CD8-positive, alpha-beta memory T cell (primary cell): ENCODE measurements at regions not wholly inside any gene's neighbourhood (a gene's known extent, or its start where the extent isn't known, plus 50 kb on each side); places are given as distances from the start of the nearest gene placed in this dataset.

Experiments used
- CTCF ChIA-PET: fragments of 350-600 bp; sonication (Branson Sonifier 250); formaldehyde crosslinking; loops from one replicate; lab custom pipeline; 2021; ENCODE audit warnings: antibody characterized with exemption; lab: Charles Lee
- POLR2A ChIA-PET: fragments of 350-600 bp; sonication (Branson Sonifier 250); formaldehyde crosslinking; loops from one replicate; lab custom pipeline; 2021; ENCODE audit warnings: antibody characterized with exemption; lab: Charles Lee
- DNase-seq, 5 donors: peaks; one replicate each; pipeline versions ENCODE4 v3.0.0 to v3.0.0-alpha.2; 2020 to 2022; ENCODE audit warnings: mixed read lengths in 1 of 5
- H3K27ac ChIP-seq: one replicate; pipeline ENCODE4 v1.7.0; 2013; ENCODE audit warnings: low read depth, mild to moderate bottlenecking, low read length, moderate library complexity
- H3K27me3 ChIP-seq: 2 replicates; pipeline ENCODE4 v1.7.0; 2013; ENCODE audit warnings: low read length, mild to moderate bottlenecking; ENCODE audit not compliant: insufficient read depth, poor library complexity, severe bottlenecking
- H3K36me3 ChIP-seq: 2 replicates; pipeline ENCODE4 v1.7.0; 2013; ENCODE audit warnings: mild to moderate bottlenecking, low read length, moderate library complexity; ENCODE audit not compliant: insufficient read depth
- H3K4me1 ChIP-seq: 2 replicates; pipeline ENCODE4 v1.7.0; 2013; ENCODE audit warnings: mild to moderate bottlenecking, low read length, moderate library complexity; ENCODE audit not compliant: insufficient read depth
- H3K4me3 ChIP-seq: 2 replicates; pipeline ENCODE4 v1.7.0; 2013; ENCODE audit warnings: mild to moderate bottlenecking, low read length
- H3K9me3 ChIP-seq: 2 replicates; pipeline ENCODE4 v1.7.0; 2013; ENCODE audit warnings: mild to moderate bottlenecking, low read length
- H3K27ac Mint-ChIP-seq, 8 donors: one replicate each; pipeline ENCODE4 v1.8.0; 2020 to 2021; ENCODE audit warnings: mixed read lengths in 8 of 8, mild to moderate bottlenecking in 6 of 8, inconsistent platforms in 3 of 8, moderate library complexity in 3 of 8
- H3K27me3 Mint-ChIP-seq, 2 donors: one replicate each; pipeline ENCODE4 v1.8.0; 2020 to 2021; ENCODE audit warnings: mixed read lengths in 2 of 2, mild to moderate bottlenecking in 1 of 2, moderate library complexity in 1 of 2
- H3K36me3 Mint-ChIP-seq, 3 donors: one replicate each; pipeline ENCODE4 v1.8.0; 2020 to 2021; ENCODE audit warnings: mixed read lengths in 3 of 3, inconsistent platforms in 1 of 3, mild to moderate bottlenecking in 1 of 3
- H3K4me1 Mint-ChIP-seq, 3 donors: one replicate each; pipeline ENCODE4 v1.8.0; 2020 to 2021; ENCODE audit warnings: mixed read lengths in 3 of 3, inconsistent platforms in 1 of 3, mild to moderate bottlenecking in 1 of 3
- H3K4me3 Mint-ChIP-seq, 7 donors: one replicate each; pipeline ENCODE4 v1.8.0; 2020 to 2021; ENCODE audit warnings: mixed read lengths in 7 of 7, mild to moderate bottlenecking in 6 of 7, moderate library complexity in 4 of 7, inconsistent platforms in 2 of 7
- H3K9me3 Mint-ChIP-seq, 5 donors: one replicate each; pipeline ENCODE4 v1.8.0; 2020 to 2022; ENCODE audit warnings: mixed read lengths in 5 of 5, mild to moderate bottlenecking in 3 of 5, moderate library complexity in 2 of 5, inconsistent platforms in 1 of 5

DNA sequence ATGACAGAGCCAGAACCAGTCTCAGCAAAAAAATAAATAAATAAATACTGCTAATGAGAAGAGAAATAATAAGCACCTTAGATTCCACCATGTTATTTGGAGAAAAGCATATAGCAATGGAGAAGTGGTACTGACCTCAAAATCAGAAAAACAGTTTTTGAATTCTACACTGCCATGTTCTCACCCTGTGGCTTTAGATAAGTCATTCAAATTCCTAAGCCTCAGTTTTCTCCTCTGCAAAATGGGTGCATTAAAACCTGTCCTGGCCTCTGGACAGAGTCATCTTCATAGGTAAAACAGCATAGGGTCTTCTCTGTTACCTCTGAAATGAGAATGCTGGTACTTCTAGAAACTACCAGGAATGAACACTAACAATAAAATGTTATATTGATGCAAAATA, 62.2 kb upstream of the RMP24 start:
- no peak overlapping the region for H3K27ac ChIP-seq
- H3K36me3 Mint-ChIP-seq = no peaks in the 10 kb centered on the region
- no peaks in the 10 kb centered on the region for H3K4me1 ChIP-seq
- POLR2A ChIA-PET = no interaction called here
- no peaks in the 10 kb centered on the region for H3K4me1 Mint-ChIP-seq
- H3K4me3 ChIP-seq = no peak overlapping the region
- peaks cover 3 to 14% of the 10 kb centered on the region in 2 donors for H3K27me3 Mint-ChIP-seq
- peaks cover 0 to 4% (median 0%) of the 10 kb centered on the region in 5 donors for H3K9me3 Mint-ChIP-seq
- H3K9me3 ChIP-seq = no peaks in the 10 kb centered on the region
- H3K27ac Mint-ChIP-seq = no peak overlapping the region
- H3K4me3 Mint-ChIP-seq = no peak overlapping the region
- DNase-seq = no peak
- no peaks in the 10 kb centered on the region for H3K27me3 ChIP-seq
- CTCF ChIA-PET = no interaction called here
- no peaks in the 10 kb centered on the region for H3K36me3 ChIP-seq

- no peaks in the 10 kb centered on the region for H3K36me3 ChIP-seq
- no peaks in the 10 kb centered on the region for H3K9me3 ChIP-seq
- ChIA-PET CTCF (no interaction called here), POLR2A (no interaction called here)
- Mint-ChIP-seq H3K4me3 (no peak overlapping the region), H3K27me3 (peaks cover 5 to 26% of the 10 kb centered on the region in 2 donors), H3K27ac (no peak overlapping the region), H3K4me1 (no peaks in the 10 kb centered on the region), H3K36me3 (no peaks in the 10 kb centered on the region), H3K9me3 (no peaks in the 10 kb centered on the region)
- DNase-seq = no peak
- H3K27ac ChIP-seq = no peak overlapping the region
- no peaks in the 10 kb centered on the region for H3K4me1 ChIP-seq
- H3K4me3 ChIP-seq = no peak overlapping the region
- H3K27me3 ChIP-seq = no peaks in the 10 kb centered on the region
These were observed 60.1 kb upstream of the RMP24 start for GRCh38 chr18:35912332-35912731.

DNA sequence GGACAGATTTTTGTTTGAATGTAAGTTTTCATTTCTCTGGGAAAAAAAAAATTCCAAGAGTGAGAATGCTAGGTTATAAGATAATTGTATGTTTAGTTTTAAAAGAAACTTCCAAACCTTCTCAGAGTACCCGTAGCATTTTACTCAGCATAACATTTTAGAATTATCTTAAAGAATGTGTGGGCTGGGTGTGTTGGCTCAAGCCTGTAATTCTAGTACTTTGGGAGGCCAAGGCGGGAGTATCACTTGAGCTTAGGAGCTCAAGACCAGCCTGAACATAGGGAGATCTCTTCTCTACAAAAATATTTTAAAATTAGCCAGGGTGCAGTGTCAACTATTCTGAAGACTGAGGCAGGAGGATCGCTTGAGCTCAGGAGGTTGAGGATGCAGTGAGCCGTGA, 57.4 kb upstream of the RMP24 start:
- ChIA-PET CTCF (no interaction called here), POLR2A (no interaction called here)
- Mint-ChIP-seq H3K4me3 (no peak overlapping the region), H3K27me3 (peaks cover 4 to 28% of the 10 kb centered on the region in 2 donors), H3K27ac (no peak overlapping the region), H3K9me3 (no peaks in the 10 kb centered on the region), H3K36me3 (no peaks in the 10 kb centered on the region), H3K4me1 (no peaks in the 10 kb centered on the region)
- Histone ChIP-seq H3K4me3 (no peak overlapping the region), H3K27ac (no peak overlapping the region), H3K36me3 (no peaks in the 10 kb centered on the region), H3K9me3 (no peaks in the 10 kb centered on the region), H3K4me1 (no peaks in the 10 kb centered on the region), H3K27me3 (no peaks in the 10 kb centered on the region)
- no peak for DNase-seq

DNA sequence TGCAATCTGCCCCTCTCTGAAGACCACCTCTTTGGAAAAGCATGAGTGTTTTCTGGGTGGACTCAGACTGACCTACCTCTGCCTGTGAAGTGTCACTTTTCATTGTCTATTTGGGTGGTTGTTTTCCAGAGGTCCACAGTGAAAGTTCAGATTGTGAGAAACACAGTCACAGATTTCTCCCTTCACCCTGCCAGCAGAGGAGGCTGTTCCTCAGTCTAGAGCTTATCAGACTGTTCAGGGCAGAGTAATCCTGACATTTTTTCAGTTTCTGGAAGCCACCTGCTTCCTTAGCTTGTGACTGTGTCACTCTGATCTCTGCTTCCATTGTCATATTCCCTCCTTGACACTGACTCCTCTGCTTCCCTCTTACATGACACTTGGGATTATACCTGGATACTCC, 55.4 kb upstream of the RMP24 start:
- Mint-ChIP-seq H3K9me3 (no peaks in the 10 kb centered on the region), H3K4me3 (no peak overlapping the region), H3K4me1 (no peaks in the 10 kb centered on the region), H3K36me3 (no peaks in the 10 kb centered on the region), H3K27me3 (peaks cover 5 to 28% of the 10 kb centered on the region in 2 donors), H3K27ac (no peak overlapping the region)
- Histone ChIP-seq H3K4me3 (no peak overlapping the region), H3K4me1 (no peaks in the 10 kb centered on the region), H3K27me3 (no peaks in the 10 kb centered on the region), H3K27ac (no peak overlapping the region), H3K9me3 (no peaks in the 10 kb centered on the region), H3K36me3 (no peaks in the 10 kb centered on the region)
- CTCF ChIA-PET = no interaction called here
- DNase-seq = no peak
- POLR2A ChIA-PET = no interaction called here

GRCh38 chr18:35918564-35918963, 53.9 kb upstream of the RMP24 start:
- H3K36me3 ChIP-seq = no peaks in the 10 kb centered on the region
- no peak for DNase-seq
- Mint-ChIP-seq H3K4me1 (no peaks in the 10 kb centered on the region), H3K9me3 (no peaks in the 10 kb centered on the region), H3K36me3 (no peaks in the 10 kb centered on the region), H3K27ac (no peak overlapping the region), H3K27me3 (peaks cover 10 to 32% of the 10 kb centered on the region in 2 donors), H3K4me3 (no peak overlapping the region)
- no peaks in the 10 kb centered on the region for H3K9me3 ChIP-seq
- H3K27me3 ChIP-seq = no peaks in the 10 kb centered on the region
- CTCF ChIA-PET = no interaction called here
- H3K4me1 ChIP-seq = no peaks in the 10 kb centered on the region
- H3K27ac ChIP-seq = no peak overlapping the region
- no peak overlapping the region for H3K4me3 ChIP-seq
- POLR2A ChIA-PET = no interaction called here

DNA sequence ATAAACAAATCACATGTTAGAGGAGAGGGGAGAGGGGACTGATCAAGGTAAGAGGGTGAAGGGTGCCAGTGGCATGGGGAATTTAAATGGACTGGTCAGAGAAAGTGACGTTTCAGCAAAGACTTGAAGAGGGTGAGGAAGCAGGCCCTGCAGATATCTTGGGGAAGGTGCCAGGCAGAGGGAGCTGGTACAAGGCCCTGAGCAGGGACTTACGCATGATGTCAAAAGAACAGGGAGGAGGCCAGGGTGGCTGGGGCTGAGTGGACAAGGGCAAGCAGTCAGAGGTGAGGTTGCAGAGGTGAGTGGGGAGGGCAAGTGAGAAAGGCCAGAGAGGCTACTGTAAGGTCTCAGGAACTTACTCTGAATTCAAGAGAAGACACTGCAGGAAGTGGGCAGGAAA, 53.3 kb upstream of the RMP24 start:
- no peak overlapping the region for H3K4me3 Mint-ChIP-seq
- H3K36me3 Mint-ChIP-seq = no peaks in the 10 kb centered on the region
- DNase-seq = no peak
- Histone ChIP-seq H3K9me3 (no peaks in the 10 kb centered on the region), H3K27ac (no peak overlapping the region), H3K36me3 (no peaks in the 10 kb centered on the region), H3K4me3 (no peak overlapping the region), H3K4me1 (no peaks in the 10 kb centered on the region), H3K27me3 (no peaks in the 10 kb centered on the region)
- H3K27me3 Mint-ChIP-seq = peaks cover 10 to 38% of the 10 kb centered on the region in 2 donors
- no peaks in the 10 kb centered on the region for H3K9me3 Mint-ChIP-seq
- ChIA-PET CTCF (no interaction called here), POLR2A (no interaction called here)
- H3K4me1 Mint-ChIP-seq = no peaks in the 10 kb centered on the region
- H3K27ac Mint-ChIP-seq = no peak overlapping the region

DNA sequence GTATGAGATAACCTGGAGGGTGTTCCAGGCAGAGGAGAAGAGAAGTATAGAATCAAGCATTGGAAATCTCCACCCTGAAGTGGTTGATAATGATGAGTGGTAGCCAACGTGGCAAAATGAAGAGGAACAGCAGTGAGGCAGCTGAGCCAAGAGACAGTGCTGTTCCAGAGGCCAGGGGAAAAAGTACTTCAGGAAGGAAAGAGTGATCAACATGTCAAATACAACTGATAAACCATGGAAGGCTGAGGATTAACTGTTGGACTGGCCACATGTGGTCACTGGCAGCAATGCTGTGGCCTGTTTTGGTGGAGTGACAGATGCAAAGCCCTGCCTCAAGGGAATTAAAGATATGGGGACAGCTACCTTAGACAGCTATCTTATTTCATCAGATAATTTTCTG, 51.9 kb upstream of the RMP24 start:
- POLR2A ChIA-PET = no interaction called here
- Histone ChIP-seq H3K36me3 (no peaks in the 10 kb centered on the region), H3K4me3 (no peak overlapping the region), H3K9me3 (no peaks in the 10 kb centered on the region), H3K4me1 (no peaks in the 10 kb centered on the region), H3K27ac (no peak overlapping the region), H3K27me3 (no peaks in the 10 kb centered on the region)
- DNase-seq = no peak
- no peak overlapping the region for H3K4me3 Mint-ChIP-seq
- H3K27ac Mint-ChIP-seq = no peak overlapping the region
- H3K9me3 Mint-ChIP-seq = no peaks in the 10 kb centered on the region
- H3K4me1 Mint-ChIP-seq = no peaks in the 10 kb centered on the region
- no peaks in the 10 kb centered on the region for H3K36me3 Mint-ChIP-seq
- peaks cover 8 to 40% of the 10 kb centered on the region in 2 donors for H3K27me3 Mint-ChIP-seq
- CTCF ChIA-PET = no interaction called here
